ENCODE measurements at regions not wholly inside any gene's neighbourhood (a gene's known extent, or its start where the extent isn't known, plus 50 kb on each side); places are given as distances from the start of the nearest gene placed in this dataset.

DNA sequence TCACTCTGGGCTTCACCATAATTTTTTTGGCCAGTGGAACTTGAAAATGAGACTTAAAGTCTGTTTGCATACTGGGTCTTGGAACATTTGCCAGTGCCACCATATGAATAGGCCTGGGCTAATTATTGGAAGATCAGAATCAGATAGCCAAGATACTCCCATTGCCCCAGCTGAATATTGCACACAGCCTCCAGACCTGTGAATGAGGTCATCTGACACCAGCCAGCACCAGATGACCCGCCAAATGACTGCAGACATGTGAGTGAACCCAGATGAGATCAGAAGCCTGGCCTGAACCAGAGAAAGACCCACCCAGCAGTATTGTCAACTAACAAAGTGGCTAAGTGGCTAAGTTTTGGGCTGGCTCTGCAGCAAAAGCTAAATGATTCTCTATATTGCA, 220.5 kb upstream of the MPDZ start:
- no peak overlapping the region for H3K4me3 Mint-ChIP-seq
- no peak overlapping the region for H3K27ac Mint-ChIP-seq
- H3K4me1 Mint-ChIP-seq (ENCODE audit: unreplicated experiment): peaks cover 7% of the 10 kb centered on the region

DNA sequence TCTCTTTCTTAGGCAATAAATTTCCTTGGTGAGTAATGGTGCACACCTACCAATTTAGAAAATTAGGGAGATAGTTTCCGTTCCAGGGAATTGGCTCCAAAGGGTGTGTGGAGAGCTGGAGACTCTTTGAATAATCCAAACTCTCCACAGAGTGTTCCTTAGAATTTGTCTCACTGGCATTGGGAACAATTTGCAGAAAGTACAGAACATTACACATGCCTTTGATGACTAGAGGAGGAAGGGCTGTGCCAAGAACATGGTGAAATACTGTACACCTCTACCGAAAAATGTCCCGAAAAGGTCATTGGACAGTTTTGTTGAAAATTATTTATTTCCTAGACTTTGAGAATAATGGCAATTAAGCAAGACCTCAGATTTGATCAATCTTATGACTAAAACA, 214.2 kb upstream of the MPDZ start:
- no peak overlapping the region for H3K27ac Mint-ChIP-seq

More for the DNA sequence above, 220.5 kb upstream of the MPDZ start:
- DNase-seq (ENCODE audit: extremely low spot score, unreplicated experiment): no peak
- H3K9me3 Mint-ChIP-seq: peaks cover 5% of the 10 kb centered on the region
- no peaks in the 10 kb centered on the region for H3K36me3 Mint-ChIP-seq
- TF ChIP-seq, protein P1, sequence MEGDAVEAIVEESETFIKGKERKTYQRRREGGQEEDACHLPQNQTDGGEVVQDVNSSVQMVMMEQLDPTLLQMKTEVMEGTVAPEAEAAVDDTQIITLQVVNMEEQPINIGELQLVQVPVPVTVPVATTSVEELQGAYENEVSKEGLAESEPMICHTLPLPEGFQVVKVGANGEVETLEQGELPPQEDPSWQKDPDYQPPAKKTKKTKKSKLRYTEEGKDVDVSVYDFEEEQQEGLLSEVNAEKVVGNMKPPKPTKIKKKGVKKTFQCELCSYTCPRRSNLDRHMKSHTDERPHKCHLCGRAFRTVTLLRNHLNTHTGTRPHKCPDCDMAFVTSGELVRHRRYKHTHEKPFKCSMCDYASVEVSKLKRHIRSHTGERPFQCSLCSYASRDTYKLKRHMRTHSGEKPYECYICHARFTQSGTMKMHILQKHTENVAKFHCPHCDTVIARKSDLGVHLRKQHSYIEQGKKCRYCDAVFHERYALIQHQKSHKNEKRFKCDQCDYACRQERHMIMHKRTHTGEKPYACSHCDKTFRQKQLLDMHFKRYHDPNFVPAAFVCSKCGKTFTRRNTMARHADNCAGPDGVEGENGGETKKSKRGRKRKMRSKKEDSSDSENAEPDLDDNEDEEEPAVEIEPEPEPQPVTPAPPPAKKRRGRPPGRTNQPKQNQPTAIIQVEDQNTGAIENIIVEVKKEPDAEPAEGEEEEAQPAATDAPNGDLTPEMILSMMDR (conservative IDR thresholded peaks at IDR 0.05): no peak
- no peaks in the 10 kb centered on the region for H3K27me3 Mint-ChIP-seq

DNA sequence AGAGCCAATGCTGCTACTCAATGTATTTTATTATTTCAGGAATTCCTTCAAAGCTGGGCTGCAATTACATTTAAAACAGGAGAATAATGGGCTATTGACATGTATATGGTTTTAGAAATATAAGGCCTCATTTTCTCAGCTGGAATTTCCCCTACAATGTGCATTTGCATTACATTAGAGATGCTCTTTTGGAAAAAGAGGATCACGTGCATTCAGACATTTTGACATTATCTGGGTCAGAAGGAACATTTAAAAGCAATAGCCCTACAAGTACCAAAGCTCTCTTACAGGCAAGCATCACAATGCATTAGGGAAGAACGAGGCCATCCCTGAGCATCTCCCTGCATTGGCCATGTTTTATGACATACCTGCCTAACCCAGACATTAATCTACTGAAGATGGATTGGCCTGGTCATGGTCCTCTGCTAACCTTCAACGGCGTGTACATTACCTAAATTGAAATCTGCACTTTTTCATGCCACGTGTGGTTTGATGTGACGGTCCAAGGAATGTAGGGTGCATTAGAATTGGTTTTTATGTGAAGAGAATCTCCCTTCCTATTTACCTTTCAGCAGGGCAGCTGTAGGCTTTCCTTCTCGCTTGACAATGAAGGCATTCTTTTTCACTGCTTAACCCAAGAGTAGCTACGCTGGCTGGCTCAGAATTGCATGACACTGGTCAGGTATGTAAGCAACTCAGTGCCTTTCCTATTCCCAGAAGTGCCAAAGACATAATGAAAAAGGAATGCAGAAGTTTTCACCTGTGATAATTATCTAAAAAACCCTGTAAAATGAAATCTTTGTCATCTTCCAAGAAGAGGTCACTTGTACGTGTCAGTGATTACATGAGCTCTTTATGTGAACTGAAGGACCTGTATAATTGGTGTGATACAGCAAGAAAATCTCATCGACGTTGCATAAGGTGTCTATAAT, 212.3 kb upstream of the MPDZ start:
- peaks cover 16% of the 10 kb centered on the region for H3K4me1 Mint-ChIP-seq (ENCODE audit: unreplicated experiment)
- no peaks in the 10 kb centered on the region for H3K27me3 Mint-ChIP-seq
- no peak overlapping the region for H3K27ac Mint-ChIP-seq
- H3K9me3 Mint-ChIP-seq: no peaks in the 10 kb centered on the region
- no peak overlapping the region for H3K4me3 Mint-ChIP-seq
- TF ChIP-seq, protein P1 (conservative IDR thresholded peaks at IDR 0.05): no peak
- no peak for DNase-seq (ENCODE audit: extremely low spot score, unreplicated experiment)
- H3K36me3 Mint-ChIP-seq: no peaks in the 10 kb centered on the region

More for the DNA sequence above, 214.2 kb upstream of the MPDZ start:
- H3K9me3 Mint-ChIP-seq: no peaks in the 10 kb centered on the region
- TF ChIP-seq, protein P1 (conservative IDR thresholded peaks at IDR 0.05): no peak
- H3K4me1 Mint-ChIP-seq (ENCODE audit: unreplicated experiment): peaks cover 16% of the 10 kb centered on the region
- no peak overlapping the region for H3K4me3 Mint-ChIP-seq
- no peaks in the 10 kb centered on the region for H3K27me3 Mint-ChIP-seq
- H3K36me3 Mint-ChIP-seq: no peaks in the 10 kb centered on the region
- no peak for DNase-seq (ENCODE audit: extremely low spot score, unreplicated experiment)

DNA sequence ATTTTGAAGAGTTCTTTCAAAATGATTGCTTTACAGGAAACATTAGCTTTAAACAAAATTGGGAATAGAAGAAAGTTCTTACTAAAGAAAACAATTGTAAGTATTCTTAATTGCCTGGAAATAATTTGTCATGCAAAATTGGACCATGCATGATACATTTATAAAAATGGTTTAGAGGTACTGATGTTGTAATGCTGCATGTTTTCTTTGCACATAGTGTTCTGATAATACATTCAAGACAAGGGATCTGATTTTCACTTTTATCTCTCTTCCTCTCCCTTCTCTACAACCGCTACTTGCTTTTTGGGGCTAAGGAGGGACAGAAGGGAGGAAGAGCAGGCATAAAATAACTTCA, 211.6 kb upstream of the MPDZ start:
- H3K27ac Mint-ChIP-seq: no peak overlapping the region
- no peaks in the 10 kb centered on the region for H3K36me3 Mint-ChIP-seq
- no peaks in the 10 kb centered on the region for H3K27me3 Mint-ChIP-seq
- no peak overlapping the region for H3K4me3 Mint-ChIP-seq
- no peak for DNase-seq (ENCODE audit: extremely low spot score, unreplicated experiment)
- H3K9me3 Mint-ChIP-seq: no peaks in the 10 kb centered on the region
- TF ChIP-seq, protein P1 (conservative IDR thresholded peaks at IDR 0.05): no peak
- peaks cover 16% of the 10 kb centered on the region for H3K4me1 Mint-ChIP-seq (ENCODE audit: unreplicated experiment)

DNA sequence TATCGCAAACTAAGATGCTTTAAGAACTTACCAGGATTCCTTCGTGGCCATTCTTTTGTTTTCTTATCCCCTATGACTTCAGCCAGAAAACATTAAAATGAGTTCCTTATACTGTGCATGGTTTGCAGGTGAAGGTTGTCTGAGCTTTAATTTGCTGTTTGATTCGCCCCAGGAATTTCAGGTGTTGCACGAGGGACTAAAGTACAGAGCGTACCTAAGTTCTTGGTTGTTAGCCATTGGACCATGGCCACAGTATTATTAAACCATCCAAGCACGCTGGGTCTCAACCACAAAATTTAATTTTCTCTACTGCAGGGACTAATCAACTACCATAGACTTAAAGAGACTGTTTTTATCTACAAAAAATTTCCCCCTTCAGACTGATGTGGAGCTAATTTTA, 208.4 kb upstream of the MPDZ start:
- H3K27me3 Mint-ChIP-seq: no peaks in the 10 kb centered on the region
- H3K9me3 Mint-ChIP-seq: no peaks in the 10 kb centered on the region
- no peak overlapping the region for H3K4me3 Mint-ChIP-seq
- no peak overlapping the region for H3K27ac Mint-ChIP-seq
- peaks cover 20% of the 10 kb centered on the region for H3K4me1 Mint-ChIP-seq (ENCODE audit: unreplicated experiment)
- no peaks in the 10 kb centered on the region for H3K36me3 Mint-ChIP-seq
- no peak for DNase-seq (ENCODE audit: extremely low spot score, unreplicated experiment)
- TF ChIP-seq, protein P1 (conservative IDR thresholded peaks at IDR 0.05): no peak
